Neural cell (in vitro differentiated cells): ENCODE measurements at regions not wholly inside any gene's neighbourhood (a gene's known extent, or its start where the extent isn't known, plus 50 kb on each side); places are given as distances from the start of the nearest gene placed in this dataset.
A peak's percentile ranks its signal among the peaks of the same experiment; 100 is the strongest.

Source experiments
- H2AFZ ChIP-seq: fragments of 200-600, 300-800 bp; sonication (generic), shearing (Covaris generic); 2 replicates; pipeline ENCODE4 v1.6.0; 2014; ENCODE audit warnings: low read depth, mild to moderate bottlenecking, antibody characterized with exemption, low read length, moderate library complexity
- H3F3A ChIP-seq: fragments of 200-600 bp; shearing (Covaris generic); 2 replicates; pipeline ENCODE4 v1.6.1; 2016; ENCODE audit warnings: mild to moderate bottlenecking, moderate library complexity, mixed read lengths, antibody characterized with exemption, low read length; ENCODE audit not compliant: insufficient read depth, poor library complexity, severe bottlenecking
- H3K27ac ChIP-seq: fragments of 200-600, 300-800 bp; sonication (generic), shearing (Covaris generic); 2 replicates; pipeline ENCODE4 v1.5.1; 2014; ENCODE audit warnings: mild to moderate bottlenecking, low read length, moderate library complexity
- H3K27me3 ChIP-seq: fragments of 300-800, 200-600 bp; sonication (generic), shearing (Covaris generic); 2 replicates; pipeline ENCODE4 v1.6.0; 2014; ENCODE audit warnings: mild to moderate bottlenecking, low read depth, low read length, moderate library complexity; ENCODE audit not compliant: insufficient read depth
- H3K36me3 ChIP-seq: fragments of 300-800, 200-600 bp; sonication (generic), shearing (Covaris generic); 2 replicates; pipeline ENCODE4 v1.5.1; 2014; ENCODE audit warnings: mild to moderate bottlenecking, antibody characterized with exemption, low read length, moderate library complexity; ENCODE audit not compliant: insufficient read depth
- H3K4me2 ChIP-seq: fragments of 300-800, 200-600 bp; sonication (generic), shearing (Covaris generic); 2 replicates; pipeline ENCODE4 v1.6.0; 2014; ENCODE audit warnings: mild to moderate bottlenecking, low read length
- H3K4me3 ChIP-seq: fragments of 300-800, 200-600 bp; sonication (generic), shearing (Covaris generic); 2 replicates; pipeline ENCODE4 v1.5.1; 2014; ENCODE audit warnings: mild to moderate bottlenecking, low read length, moderate library complexity
- H3K79me2 ChIP-seq: fragments of 200-600 bp; shearing (Covaris generic); replicated peaks from 2 replicates; pipeline ENCODE4 v1.6.0; 2014; ENCODE audit warnings: mild to moderate bottlenecking, low read length, moderate library complexity; ENCODE audit not compliant: insufficient read depth
- H3K9ac ChIP-seq: fragments of 300-800, 200-600 bp; sonication (generic), shearing (Covaris generic); 2 replicates; pipeline ENCODE4 v1.6.1; 2016; ENCODE audit warnings: mild to moderate bottlenecking, low read length, mixed read lengths
- H3K9me2 ChIP-seq: fragments of 200-600 bp; shearing (Covaris generic); 2 replicates; pipeline ENCODE4 v1.6.1; 2016; ENCODE audit warnings: mild to moderate bottlenecking, low read length, mixed read lengths; ENCODE audit not compliant: insufficient read depth
- H3K9me3 ChIP-seq: fragments of 200-600, 300-800 bp; sonication (generic), shearing (Covaris generic); 2 replicates; pipeline ENCODE4 v1.6.1; 2016; ENCODE audit warnings: mild to moderate bottlenecking, mixed run types, low read length, moderate library complexity, mixed read lengths
- H4K20me1 ChIP-seq: fragments of 200-600 bp; shearing (Covaris generic); 2 replicates; pipeline ENCODE4 v1.6.1; 2016; ENCODE audit warnings: mild to moderate bottlenecking, mixed run types; ENCODE audit not compliant: insufficient read depth
- EZH2 ChIP-seq: fragments of 200-600, 300-800 bp; shearing (Covaris generic), sonication (generic); IDR thresholded peaks from 2 replicates; pipeline ENCODE4 v1.6.1; 2014; ENCODE audit warnings: antibody characterized with exemption, low read length, borderline replicate concordance, mild to moderate bottlenecking; ENCODE audit not compliant: insufficient read depth, poor library complexity, severe bottlenecking
- MXI1 ChIP-seq: fragments of 450-650 bp; conservative IDR thresholded peaks from 2 replicates; pipeline ENCODE4 v1.6.1; 2014; ENCODE audit warnings: antibody characterized with exemption, mild to moderate bottlenecking; ENCODE audit not compliant: poor library complexity, severe bottlenecking
- POLR2AphosphoS5 ChIP-seq: IDR thresholded peaks from 2 replicates; pipeline ENCODE4 v1.6.1; 2012
- SMC3 ChIP-seq: fragments of 450-650 bp; conservative IDR thresholded peaks from 2 replicates; pipeline ENCODE4 v1.6.1; 2014; ENCODE audit warnings: antibody characterized with exemption, mild to moderate bottlenecking, moderate library complexity; ENCODE audit not compliant: poor library complexity
- TAF1 ChIP-seq: IDR thresholded peaks from 2 replicates; pipeline ENCODE4 v1.6.1; 2012; ENCODE audit warnings: low read depth
- TF ChIP-seq, protein P1 (sequence below): IDR thresholded peaks from 2 replicates; pipeline ENCODE4 v1.6.1; 2012; ENCODE audit warnings: borderline replicate concordance

DNA sequence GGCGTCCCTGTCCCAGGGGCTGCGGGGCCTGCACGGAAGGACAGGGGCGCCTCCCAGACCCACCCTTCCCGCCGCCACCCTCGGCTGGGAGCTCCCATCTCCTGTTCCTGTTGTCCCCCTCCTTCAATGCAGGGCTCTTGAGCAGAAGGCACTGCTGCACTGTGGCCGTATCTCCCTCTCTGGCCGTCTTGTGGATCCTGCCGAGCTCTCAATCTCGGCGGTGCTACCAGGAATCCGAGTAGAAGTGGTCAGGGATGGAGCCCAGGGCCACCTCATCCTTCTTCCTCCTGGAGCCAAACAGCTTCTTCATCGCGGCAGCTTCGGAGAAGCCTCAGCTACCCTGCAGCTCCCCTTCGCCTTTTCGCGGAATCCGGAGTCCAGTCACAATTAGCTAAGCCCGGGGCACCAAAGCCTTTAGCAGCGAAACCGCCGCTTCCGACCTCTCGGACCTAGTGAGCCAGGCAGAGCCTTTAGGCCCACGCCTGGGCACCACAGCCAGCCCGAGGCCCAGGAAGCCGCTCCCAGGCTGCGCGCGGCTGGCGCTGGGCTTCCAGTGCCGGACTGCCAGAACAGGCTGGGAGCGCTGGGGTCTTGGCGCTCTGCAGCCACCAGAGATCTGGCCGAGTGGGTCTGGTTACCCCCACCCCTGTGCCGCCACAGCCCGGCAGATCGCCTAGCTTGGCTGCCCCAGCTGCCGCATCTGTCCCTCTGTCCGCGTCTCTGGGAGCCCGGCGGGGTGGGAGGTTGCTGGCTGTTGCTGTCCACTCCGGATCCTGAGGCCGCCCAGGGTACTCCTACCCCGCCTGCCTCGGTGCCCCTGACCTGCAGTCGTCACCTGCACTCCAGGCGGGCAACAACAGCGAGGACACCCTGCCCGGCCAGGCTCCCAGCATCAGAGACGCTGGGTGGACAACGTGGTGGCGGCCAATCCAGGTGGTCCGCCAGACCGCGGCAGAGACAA lies 69.1 kb downstream of the ASCL4 start:
- Histone ChIP-seq H3K4me2 (peak overlapping the region; percentile 51), H4K20me1 (no peaks in the 10 kb centered on the region), H3K9me3 (no peaks in the 10 kb centered on the region), H3K27me3 (peaks cover 66% of the 10 kb centered on the region), H3K36me3 (no peaks in the 10 kb centered on the region), H3F3A (no peaks in the 10 kb centered on the region), H3K4me3 (peak overlapping the region; percentile 68), H3K9me2 (no peaks in the 10 kb centered on the region), H3K9ac (peak overlapping the region; percentile 48), H3K79me2 (no peaks in the 10 kb centered on the region), H3K27ac (no peak overlapping the region), H2AFZ (peak overlapping the region; percentile 14)
- TF ChIP-seq TAF1 (no peak), SMC3 (no peak), EZH2 (peak; percentile 28), POLR2AphosphoS5 (no peak)
- TF ChIP-seq, protein P1, sequence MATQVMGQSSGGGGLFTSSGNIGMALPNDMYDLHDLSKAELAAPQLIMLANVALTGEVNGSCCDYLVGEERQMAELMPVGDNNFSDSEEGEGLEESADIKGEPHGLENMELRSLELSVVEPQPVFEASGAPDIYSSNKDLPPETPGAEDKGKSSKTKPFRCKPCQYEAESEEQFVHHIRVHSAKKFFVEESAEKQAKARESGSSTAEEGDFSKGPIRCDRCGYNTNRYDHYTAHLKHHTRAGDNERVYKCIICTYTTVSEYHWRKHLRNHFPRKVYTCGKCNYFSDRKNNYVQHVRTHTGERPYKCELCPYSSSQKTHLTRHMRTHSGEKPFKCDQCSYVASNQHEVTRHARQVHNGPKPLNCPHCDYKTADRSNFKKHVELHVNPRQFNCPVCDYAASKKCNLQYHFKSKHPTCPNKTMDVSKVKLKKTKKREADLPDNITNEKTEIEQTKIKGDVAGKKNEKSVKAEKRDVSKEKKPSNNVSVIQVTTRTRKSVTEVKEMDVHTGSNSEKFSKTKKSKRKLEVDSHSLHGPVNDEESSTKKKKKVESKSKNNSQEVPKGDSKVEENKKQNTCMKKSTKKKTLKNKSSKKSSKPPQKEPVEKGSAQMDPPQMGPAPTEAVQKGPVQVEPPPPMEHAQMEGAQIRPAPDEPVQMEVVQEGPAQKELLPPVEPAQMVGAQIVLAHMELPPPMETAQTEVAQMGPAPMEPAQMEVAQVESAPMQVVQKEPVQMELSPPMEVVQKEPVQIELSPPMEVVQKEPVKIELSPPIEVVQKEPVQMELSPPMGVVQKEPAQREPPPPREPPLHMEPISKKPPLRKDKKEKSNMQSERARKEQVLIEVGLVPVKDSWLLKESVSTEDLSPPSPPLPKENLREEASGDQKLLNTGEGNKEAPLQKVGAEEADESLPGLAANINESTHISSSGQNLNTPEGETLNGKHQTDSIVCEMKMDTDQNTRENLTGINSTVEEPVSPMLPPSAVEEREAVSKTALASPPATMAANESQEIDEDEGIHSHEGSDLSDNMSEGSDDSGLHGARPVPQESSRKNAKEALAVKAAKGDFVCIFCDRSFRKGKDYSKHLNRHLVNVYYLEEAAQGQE, result no peak

DNA sequence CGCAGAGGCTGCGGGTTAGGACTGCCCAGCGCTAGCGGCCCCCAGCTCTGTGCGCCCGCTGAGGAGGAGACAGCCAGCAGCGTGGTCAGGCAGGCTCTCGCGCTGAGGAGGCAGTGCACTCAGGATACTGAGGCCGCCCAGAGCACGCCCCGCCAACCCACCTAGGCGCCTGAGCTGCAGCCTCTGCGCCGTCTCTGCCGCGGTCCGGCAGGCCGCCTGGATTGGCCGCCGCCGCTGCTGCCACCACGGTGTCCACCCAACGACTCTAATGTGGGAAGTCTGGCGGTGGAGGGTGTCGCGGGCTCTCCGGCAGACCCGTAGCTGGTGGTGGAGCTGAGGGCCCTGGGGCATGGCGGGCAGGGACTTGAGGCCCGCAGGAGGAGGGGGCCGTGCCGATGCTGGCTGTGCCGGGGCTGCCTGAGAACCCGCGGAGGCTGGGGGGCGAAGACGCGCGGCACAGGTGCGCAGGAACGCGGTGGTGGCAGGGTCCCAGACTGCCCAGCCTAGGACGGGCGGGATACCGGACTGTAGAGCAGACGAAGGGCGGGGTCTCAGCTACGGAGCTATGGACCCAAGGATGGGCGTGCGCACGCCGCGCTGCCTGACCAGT lies 69.9 kb downstream of the ASCL4 start:
- H3K27me3 ChIP-seq, result peaks cover 72% of the 10 kb centered on the region
- H3F3A ChIP-seq, result no peaks in the 10 kb centered on the region
- peak overlapping the region; percentile 51 for H3K4me2 ChIP-seq
- H3K9ac ChIP-seq, result peak overlapping the region; percentile 48
- H3K9me2 ChIP-seq, result no peaks in the 10 kb centered on the region
- H2AFZ ChIP-seq, result no peak overlapping the region
- no peaks in the 10 kb centered on the region for H3K36me3 ChIP-seq
- H3K79me2 ChIP-seq, result no peaks in the 10 kb centered on the region
- H3K9me3 ChIP-seq, result no peaks in the 10 kb centered on the region
- H3K4me3 ChIP-seq, result peak overlapping the region; percentile 68
- no peak overlapping the region for H3K27ac ChIP-seq
- TF ChIP-seq POLR2AphosphoS5 (no peak), SMC3 (no peak), EZH2 (peak; percentile 30), MXI1 (no peak)
- TF ChIP-seq, protein P1, result no peak
- no peaks in the 10 kb centered on the region for H4K20me1 ChIP-seq
